ENCODE measurements at regions not wholly inside any gene's neighbourhood (a gene's known extent, or its start where the extent isn't known, plus 50 kb on each side); places are given as distances from the start of the nearest gene placed in this dataset.

GRCh38 chr6:11921017-11921438 is 91.1 kb upstream of the HIVEP1 start:
- ChIA-PET POLR2A (interaction anchor here (0.7 to 4.2 kb wide), 6 partner anchors 10 to 265 kb away, joined by 3 to 57 read pairs (median 4); no protein-coding TSS in a partner anchor), CTCF (ENCODE audit: low intra/inter-chr PET ratio) (no interaction called here)
- Histone ChIP-seq H3K4me2 (ENCODE audit: insufficient read depth, low read length) (peak overlapping the region; percentile 61), H3K36me3 (ENCODE audit: control insufficient read depth, insufficient read depth, low read length) (no peaks in the 10 kb centered on the region), H3K4me1 (replicated peaks in 1 of 2; ENCODE audit: control insufficient read depth in 2 of 2, insufficient read depth in 2 of 2, low read length in 2 of 2) (peaks cover 31 to 54% of the 10 kb centered on the region in 2 experiments), H3K9ac (ENCODE audit: insufficient read depth in 1 of 2, low read depth in 2 of 2, low read length in 2 of 2) (peak overlapping the region; percentile 51 to 88), H4K20me1 (replicated peaks; ENCODE audit: control insufficient read depth, insufficient read depth, low read length) (no peaks in the 10 kb centered on the region), H3K4me3 (no peak overlapping the region), H3K9me1 (ENCODE audit: control insufficient read depth, insufficient read depth, low read length) (no peaks in the 10 kb centered on the region), H2AFZ (ENCODE audit: low read depth, low read length) (peak overlapping the region; percentile 88), H3K9me3 (replicated peaks; ENCODE audit: control insufficient read depth, insufficient read depth, low read depth, low read length) (no peaks in the 10 kb centered on the region), H3K27ac (ENCODE audit: extremely low read depth, low read depth, low read length) (peak overlapping the region; percentile 68), H3K27me3 (ENCODE audit: control insufficient read depth in 2 of 2, insufficient read depth in 2 of 2, low read length in 2 of 2) (no peaks in the 10 kb centered on the region), H3K79me2 (ENCODE audit: control insufficient read depth, insufficient read depth, low read length) (no peaks in the 10 kb centered on the region)
- BruUV-seq (replicated peaks): no TSS peak
- DNase-seq (ENCODE audit: extremely low read depth in 1 of 4, low spot score in 3 of 4) (peak; percentile 50 to 94 (median 74)), ATAC-seq (peak; percentile 93), FAIRE-seq (peak; percentile 91)
- intact Hi-C loops (cut with micrococcal nuclease) (no loop called here), in situ Hi-C loops (cut with MboI) (no loop called here)
- WGBS (ENCODE audit: insufficient coverage, low coverage, missing lambda C conversion rate): 1% methylated on average over 5 of the region's 5 CpGs
- TF ChIP-seq NFE2 (IDR thresholded peaks at IDR 0.05; ENCODE audit: low read depth) (peak; percentile 97), TEAD4 (IDR thresholded peaks at IDR 0.05; ENCODE audit: low read length) (peak; percentile 8; the same call in 1 of the 2 replicates), TEAD4 (CRISPR knock-in tag; IDR thresholded peaks at IDR 0.05; ENCODE audit: borderline replicate concordance) (no peak), MAZ (CRISPR knock-in tag; conservative IDR thresholded peaks at IDR 0.05 in 1 of 2, IDR thresholded peaks at IDR 0.05 in 1 of 2) (peak; percentile 68 to 77), SUPT5H (IDR thresholded peaks at IDR 0.05) (peak; percentile 44; the same call in 1 of the 2 replicates), MXI1 (IDR thresholded peaks at IDR 0.05; ENCODE audit: low read depth, low read length) (no peak), ZNF175 (CRISPR knock-in tag; IDR thresholded peaks at IDR 0.05; ENCODE audit: low read depth) (peak; percentile 73; the same call in 1 of the 2 replicates), ZNF280B (CRISPR knock-in tag; IDR thresholded peaks at IDR 0.05) (no peak), ARID2 (IDR thresholded peaks at IDR 0.05) (0 out of 2 replicates have a peak, but pooled peaks have one; percentile 14), ZKSCAN3 (CRISPR knock-in tag; IDR thresholded peaks at IDR 0.05) (no peak), JUND (IDR thresholded peaks at IDR 0.05; ENCODE audit: borderline replicate concordance, low read depth, low read length) (peak; percentile 93), JUND (tag; IDR thresholded peaks at IDR 0.05; ENCODE audit: borderline replicate concordance, low read depth, low read length) (peak; percentile 94; the same call in 2 of the 3 replicates), TAF1 (IDR thresholded peaks at IDR 0.05; ENCODE audit: control insufficient read depth, extremely low read depth, insufficient read depth, low read length, severe bottlenecking) (peak; percentile 73), ID3 (CRISPR knock-in tag; IDR thresholded peaks at IDR 0.05) (no peak), ID3 (tag; IDR thresholded peaks at IDR 0.05) (0 out of 2 replicates have a peak, but pooled peaks have one; percentile 31), PKNOX1 (IDR thresholded peaks at IDR 0.05) (peak; percentile 54; the same call in 1 of the 2 replicates), POLR3G (IDR thresholded peaks at IDR 0.05; ENCODE audit: extremely low read depth, insufficient read length, insufficient replicate concordance) (no peak), ZNF449 (CRISPR knock-in tag; IDR thresholded peaks at IDR 0.05) (no peak; the same call in 1 of the 2 replicates), DMBX1 (CRISPR knock-in tag; IDR thresholded peaks at IDR 0.05; ENCODE audit: borderline replicate concordance) (peak; percentile 80; the same call in 1 of the 2 replicates), TRIM24 (IDR thresholded peaks at IDR 0.05) (0 out of 4 replicates have a peak, but pooled peaks of 1 of the 2 experiments have one; percentile 24)

All from K562 (cell line).